H1 (cell line): ENCODE measurements at regions not wholly inside any gene's neighbourhood (a gene's known extent, or its start where the extent isn't known, plus 50 kb on each side); places are given as distances from the start of the nearest gene placed in this dataset.

ENCODE experiments used
- CTCF ChIA-PET: fragments of 300-600 bp; sonication (Branson Sonifier 250); formaldehyde crosslinking; loops from one replicate; lab custom pipeline; 2021; ENCODE audit not compliant: partially characterized antibody; lab: Charles Lee
- POLR2A ChIA-PET: fragments of 300-600 bp; sonication (Branson Sonifier 250); formaldehyde crosslinking; loops from one replicate; lab custom pipeline; 2021; ENCODE audit warnings: inconsistent platforms; ENCODE audit not compliant: partially characterized antibody; lab: Charles Lee
- DNase-seq, 2 experiments: peaks; one replicate each; pipeline versions ENCODE4 v3.0.0 to v3.0.0-alpha.2; 2010 to 2022; ENCODE audit warnings: low spot score in 2 of 2, low read depth in 1 of 2, mixed read lengths in 1 of 2
- FAIRE-seq: peaks from 2 replicates; lab custom pipeline; 2011; peaks lifted over from hg19 to GRCh38; lab: Jason Lieb, UNC
- H2AFZ ChIP-seq: 2 replicates; pipeline ENCODE4 v1.8.1; 2012; ENCODE audit warnings: low read length, inconsistent platforms
- H2AK5ac ChIP-seq: 2 replicates; pipeline ENCODE4 v1.6.1; 2013; ENCODE audit warnings: low read depth, low read length
- H2BK120ac ChIP-seq: replicated peaks from 2 replicates; pipeline ENCODE3; 2013; ENCODE audit warnings: low read depth, low read length, inconsistent platforms
- H2BK12ac ChIP-seq: 2 replicates; pipeline ENCODE4 v1.6.1; 2013; ENCODE audit warnings: low read depth, low read length
- H2BK15ac ChIP-seq: 2 replicates; pipeline ENCODE4 v1.6.1; 2013; ENCODE audit warnings: low read length
- H2BK20ac ChIP-seq: 2 replicates; pipeline ENCODE4 v1.6.1; 2013; ENCODE audit warnings: low read length
- H2BK5ac ChIP-seq: 2 replicates; pipeline ENCODE4 v1.6.1; 2013; ENCODE audit warnings: low read depth, low read length
- H3K14ac ChIP-seq: 2 replicates; pipeline ENCODE4 v1.6.1; 2013; ENCODE audit warnings: inconsistent platforms; ENCODE audit not compliant: insufficient read length
- H3K18ac ChIP-seq: 2 replicates; pipeline ENCODE4 v1.6.1; 2013; ENCODE audit warnings: low read length; ENCODE audit errors: extremely low read depth
- H3K23ac ChIP-seq: 2 replicates; pipeline ENCODE4 v1.6.1; 2013; ENCODE audit warnings: inconsistent platforms; ENCODE audit not compliant: insufficient read length
- H3K23me2 ChIP-seq: 2 replicates; pipeline ENCODE4 v1.6.1; 2013; ENCODE audit warnings: low read depth, low read length
- H3K27ac ChIP-seq: 2 replicates; pipeline ENCODE4 v1.6.1; 2011; ENCODE audit warnings: low read depth, low read length, inconsistent platforms
- H3K27me3 ChIP-seq, 4 experiments: replicated peaks in 1 of 4; 1 replicate in 1 of 4; 2 replicates in 3 of 4; pipeline versions ENCODE4 v1.6.1 to v1.8.1; 2011 to 2013; ENCODE audit warnings: low read length in 3 of 4, mild to moderate bottlenecking in 3 of 4, inconsistent platforms in 2 of 4, mixed read lengths in 2 of 4, moderate library complexity in 1 of 4; ENCODE audit not compliant: control insufficient read depth in 3 of 4, insufficient read depth in 3 of 4; ENCODE audit errors: extremely low read depth in 1 of 4
- H3K36me3 ChIP-seq, 4 experiments: 2 replicates each; pipeline versions ENCODE4 v1.6.1 to v1.8.1; 2011 to 2013; ENCODE audit warnings: mild to moderate bottlenecking in 4 of 4, low read length in 3 of 4, moderate library complexity in 2 of 4, control low read depth in 1 of 4, inconsistent platforms in 1 of 4; ENCODE audit not compliant: insufficient read depth in 4 of 4, control insufficient read depth in 2 of 4
- H3K4ac ChIP-seq: replicated peaks from 2 replicates; pipeline ENCODE3; 2013; ENCODE audit warnings: low read length, low read depth, mixed read lengths, inconsistent platforms; ENCODE audit not compliant: insufficient read length
- H3K4me1 ChIP-seq, 4 experiments: replicated peaks in 1 of 4; 1 replicate in 1 of 4; 2 replicates in 3 of 4; pipeline versions ENCODE4 v1.6.1 to v1.8.1; 2011 to 2013; ENCODE audit warnings: low read length in 3 of 4, inconsistent platforms in 2 of 4, mixed read lengths in 1 of 4; ENCODE audit not compliant: insufficient read depth in 4 of 4, control insufficient read depth in 3 of 4
- H3K4me2 ChIP-seq, 2 experiments: 2 replicates each; pipeline versions ENCODE4 v1.6.1 to v1.8.1; 2011 to 2013; ENCODE audit warnings: low read depth in 2 of 2, low read length in 2 of 2, control low read depth in 1 of 2, inconsistent platforms in 1 of 2, mild to moderate bottlenecking in 1 of 2; ENCODE audit not compliant: insufficient read depth in 1 of 2
- H3K4me3 ChIP-seq, 4 experiments: fragments of 200-600, 300-600 bp in 1 of 4; sonication (generic), shearing (Covaris generic), sonication (Bioruptor Twin) in 1 of 4; 2 replicates each; pipeline versions ENCODE4 v1.5.1 to v1.8.1; 2011 to 2016; ENCODE audit warnings: low read length in 4 of 4, low read depth in 3 of 4, control low read depth in 2 of 4, inconsistent platforms in 2 of 4, mild to moderate bottlenecking in 2 of 4, mixed read lengths in 1 of 4, moderate library complexity in 1 of 4; ENCODE audit not compliant: insufficient read depth in 2 of 4; ENCODE audit errors: extremely low read depth in 1 of 4
- H3K56ac ChIP-seq: replicated peaks from 2 replicates; pipeline ENCODE3; 2013; ENCODE audit warnings: low read depth, mild to moderate bottlenecking, mixed read lengths, low read length, inconsistent platforms; ENCODE audit not compliant: insufficient read length
- H3K79me1 ChIP-seq: 2 replicates; pipeline ENCODE4 v1.6.1; 2013; ENCODE audit warnings: low read depth, low read length, control low read depth
- H3K79me2 ChIP-seq, 2 experiments: 2 replicates each; pipeline versions ENCODE4 v1.6.1 to v1.8.1; 2012 to 2013; ENCODE audit warnings: low read length in 2 of 2, mild to moderate bottlenecking in 2 of 2, inconsistent platforms in 1 of 2; ENCODE audit not compliant: insufficient read depth in 2 of 2, control insufficient read depth in 1 of 2
- H3K9ac ChIP-seq, 4 experiments: replicated peaks in 1 of 4; 1 replicate in 1 of 4; 2 replicates in 3 of 4; pipeline versions ENCODE4 v1.6.1 to v1.8.1; 2011 to 2013; ENCODE audit warnings: low read depth in 3 of 4, low read length in 3 of 4, control low read depth in 2 of 4, mild to moderate bottlenecking in 2 of 4, moderate library complexity in 2 of 4, inconsistent platforms in 1 of 4; ENCODE audit errors: extremely low read depth in 1 of 4
- H3K9me3 ChIP-seq, 2 experiments: 2 replicates each; pipeline versions ENCODE4 v1.6.1 to v1.8.1; 2012 to 2013; ENCODE audit warnings: mild to moderate bottlenecking in 2 of 2, moderate library complexity in 2 of 2, control low read depth in 1 of 2, inconsistent platforms in 1 of 2, low read depth in 1 of 2, low read length in 1 of 2, mixed read lengths in 1 of 2; ENCODE audit not compliant: insufficient read depth in 2 of 2
- H4K20me1 ChIP-seq, 2 experiments: replicated peaks in 1 of 2; 2 replicates each; pipeline versions ENCODE3 to v1.8.1; 2011 to 2013; ENCODE audit warnings: inconsistent platforms in 2 of 2, low read length in 2 of 2, mild to moderate bottlenecking in 1 of 2; ENCODE audit not compliant: insufficient read depth in 2 of 2, control insufficient read depth in 1 of 2
- H4K5ac ChIP-seq: 2 replicates; pipeline ENCODE4 v1.6.1; 2013; ENCODE audit warnings: low read length, low read depth, mixed read lengths, inconsistent platforms; ENCODE audit not compliant: insufficient read length
- H4K8ac ChIP-seq: 2 replicates; pipeline ENCODE4 v1.8.0; 2013; ENCODE audit warnings: mild to moderate bottlenecking, moderate library complexity, low read length, inconsistent platforms; ENCODE audit not compliant: insufficient read depth; ENCODE audit errors: extremely low read depth
- H4K91ac ChIP-seq: replicated peaks from 2 replicates; pipeline ENCODE3; 2013; ENCODE audit warnings: low read length, mixed read lengths, inconsistent platforms; ENCODE audit not compliant: insufficient read length
- ATF2 ChIP-seq: IDR thresholded peaks from 2 replicates; pipeline ENCODE4 v1.6.1; 2012; ENCODE audit warnings: low read length, inconsistent platforms
- BRCA1 ChIP-seq: IDR thresholded peaks from 2 replicates; pipeline ENCODE4 v1.6.1; 2012; ENCODE audit warnings: low read depth, low read length, improper control_type of control experiment
- CHD1 ChIP-seq: IDR thresholded peaks from 2 replicates; pipeline ENCODE4 v1.6.1; 2012; ENCODE audit warnings: low read depth, low read length, improper control_type of control experiment
- CHD2 ChIP-seq: IDR thresholded peaks from 2 replicates; pipeline ENCODE4 v1.6.1; 2012; ENCODE audit warnings: low read length, improper control_type of control experiment
- EZH2 ChIP-seq: fragments of 200-600 bp; sonication (generic); IDR thresholded peaks from 2 replicates; pipeline ENCODE4 v1.7.1; 2012; ENCODE audit warnings: low read depth, mild to moderate bottlenecking, moderate library complexity, low read length, inconsistent platforms; ENCODE audit not compliant: severe bottlenecking
- MAX ChIP-seq: IDR thresholded peaks from 2 replicates; pipeline ENCODE4 v1.6.1; 2012; ENCODE audit warnings: inconsistent platforms
- POLR2AphosphoS5 ChIP-seq: IDR thresholded peaks from 2 replicates; pipeline ENCODE4 v1.6.1; 2011; ENCODE audit warnings: low read depth, low read length
- SP2 ChIP-seq: IDR thresholded peaks from 2 replicates; pipeline ENCODE4 v1.6.1; 2012; ENCODE audit warnings: mild to moderate bottlenecking, low read length, inconsistent platforms
- SP4 ChIP-seq: IDR thresholded peaks from 2 replicates; pipeline ENCODE4 v1.6.1; 2012; ENCODE audit warnings: low read length, inconsistent platforms
- SUZ12 ChIP-seq: fragments of 200-600 bp; sonication (generic); IDR thresholded peaks from 2 replicates; pipeline ENCODE4 v1.6.1; 2012; ENCODE audit warnings: mild to moderate bottlenecking, inconsistent platforms, low read length, moderate library complexity, mixed read lengths
- USF2 ChIP-seq: IDR thresholded peaks from 2 replicates; pipeline ENCODE4 v1.6.1; 2011; ENCODE audit warnings: low read length, improper control_type of control experiment
- ZNF274 ChIP-seq: IDR thresholded peaks from 2 replicates; pipeline ENCODE4 v1.7.0; 2012; ENCODE audit warnings: low read length, borderline replicate concordance; ENCODE audit errors: extremely low read depth
- WGBS, 2 experiments: shearing (Covaris generic) in 1 of 2; methylation state at CpG; one replicate each; pipeline versions ENCODE4 v1.1.6 to v1.1.7; 2013 to 2015; ENCODE audit warnings: low lambda C conversion rate in 2 of 2, mixed read lengths in 2 of 2, inconsistent platforms in 1 of 2, low coverage in 1 of 2, missing lambda C conversion rate in 1 of 2; ENCODE audit not compliant: insufficient replicate concordance in 2 of 2, insufficient coverage in 1 of 2, insufficient read length in 1 of 2; ENCODE audit errors: extremely low coverage in 1 of 2, missing lambda C conversion rate in 1 of 2; 5-methylcytosine and 5-hydroxymethylcytosine counted together

GRCh38 chr18:45121146-45121545 lies 440.5 kb downstream of the SETBP1 start:
- no peak overlapping the region for H3K14ac ChIP-seq
- no peak overlapping the region for H2BK15ac ChIP-seq
- H3K36me3 ChIP-seq: no peaks in the 10 kb centered on the region
- no peak overlapping the region for H4K8ac ChIP-seq
- no peak overlapping the region for H3K23ac ChIP-seq
- H3K4me1 ChIP-seq: no peaks in the 10 kb centered on the region
- H3K79me1 ChIP-seq: no peaks in the 10 kb centered on the region
- H2BK12ac ChIP-seq: no peak overlapping the region
- no peak for FAIRE-seq
- no peaks in the 10 kb centered on the region for H3K79me2 ChIP-seq
- H2BK20ac ChIP-seq: no peak overlapping the region
- no peak overlapping the region for H3K4ac ChIP-seq
- no peak overlapping the region for H2AFZ ChIP-seq
- H3K4me3 ChIP-seq: no peak overlapping the region
- H3K9me3 ChIP-seq: no peaks in the 10 kb centered on the region
- WGBS, 2 experiments: 100% methylated on average over 1 of the region's 1 CpG; no CpG with 5 or more reads in 1 of the 2 experiments
- H2BK5ac ChIP-seq: no peak overlapping the region
- ChIA-PET POLR2A (no interaction called here), CTCF (interaction anchor here (1.1 kb wide), 1 partner anchor 91 kb away, joined by 3 read pairs; no protein-coding TSS in a partner anchor)
- H3K56ac ChIP-seq: no peak overlapping the region
- no peak overlapping the region for H2BK120ac ChIP-seq
- H3K18ac ChIP-seq: no peak overlapping the region
- H3K4me2 ChIP-seq: no peak overlapping the region
- no peak overlapping the region for H4K5ac ChIP-seq
- no peak overlapping the region for H2AK5ac ChIP-seq
- H3K27ac ChIP-seq: no peak overlapping the region
- H3K9ac ChIP-seq: no peak overlapping the region
- no peaks in the 10 kb centered on the region for H3K27me3 ChIP-seq
- DNase-seq: no peak
- H3K23me2 ChIP-seq: no peaks in the 10 kb centered on the region
- no peaks in the 10 kb centered on the region for H4K20me1 ChIP-seq
- TF ChIP-seq ATF2: no peak
- no peak for TF ChIP-seq SP2
- TF ChIP-seq USF2: no peak
- no peak for TF ChIP-seq ZNF274
- no peak for TF ChIP-seq SUZ12
- TF ChIP-seq POLR2AphosphoS5: no peak
- TF ChIP-seq CHD2: no peak
- TF ChIP-seq BRCA1: no peak
- no peak for TF ChIP-seq MAX
- TF ChIP-seq CHD1: no peak
- TF ChIP-seq EZH2: no peak
- no peak for TF ChIP-seq SP4
- TF ChIP-seq, all 59 proteins: peak for 0
- H4K91ac ChIP-seq: no peak overlapping the region
